GM23338 (cell line): ENCODE measurements at regions not wholly inside any gene's neighbourhood (a gene's known extent, or its start where the extent isn't known, plus 50 kb on each side); places are given as distances from the start of the nearest gene placed in this dataset.

ENCODE experiments used
- ATAC-seq: fragments of 200-7000 bp; cut with Tn5 transposase; 3 replicates; pipeline ENCODE4 v1.9.1; 2020
- DNase-seq: peaks from one replicate; pipeline ENCODE4 v3.0.0-alpha.2; 2015; ENCODE audit warnings: low spot score
- H2AFZ ChIP-seq: fragments of 200-600 bp; sonication (generic); 2 replicates; pipeline ENCODE4 v1.8.0; 2016; ENCODE audit warnings: antibody characterized with exemption, mild to moderate bottlenecking, moderate library complexity
- H3F3A ChIP-seq: fragments of 200-600 bp; sonication (generic); replicated peaks from 2 replicates; pipeline ENCODE4 v1.8.0; 2017; ENCODE audit warnings: antibody characterized with exemption, mixed run types, low read depth
- H3K27ac ChIP-seq: fragments of 200-600 bp; sonication (generic); 2 replicates; pipeline ENCODE4 v1.6.1; 2016; ENCODE audit warnings: low read depth
- H3K27me3 ChIP-seq: fragments of 200-600 bp; sonication (generic); 2 replicates; pipeline ENCODE4 v1.8.0; 2016; ENCODE audit warnings: mild to moderate bottlenecking, mixed run types, moderate library complexity; ENCODE audit not compliant: insufficient read depth
- H3K36me3 ChIP-seq: fragments of 200-600 bp; sonication (generic); 2 replicates; pipeline ENCODE4 v1.8.0; 2016; ENCODE audit warnings: mild to moderate bottlenecking; ENCODE audit not compliant: insufficient read depth
- H3K4me1 ChIP-seq: fragments of 200-600 bp; sonication (generic); 2 replicates; pipeline ENCODE4 v1.8.0; 2016; ENCODE audit warnings: mild to moderate bottlenecking, moderate library complexity; ENCODE audit not compliant: insufficient read depth
- H3K4me2 ChIP-seq: fragments of 200-600 bp; sonication (generic); 2 replicates; pipeline ENCODE4 v1.7.1; 2017; ENCODE audit warnings: mixed run types
- H3K4me3 ChIP-seq: fragments of 200-600 bp; sonication (generic); 2 replicates; pipeline ENCODE4 v1.6.1; 2016; ENCODE audit warnings: mixed run types
- H3K79me2 ChIP-seq: fragments of 200-600 bp; sonication (generic); replicated peaks from 2 replicates; pipeline ENCODE4 v1.8.0; 2017; ENCODE audit warnings: mild to moderate bottlenecking; ENCODE audit not compliant: insufficient read depth
- H3K9me2 ChIP-seq: fragments of 200-600 bp; sonication (generic); 2 replicates; pipeline ENCODE4 v1.8.0; 2017; ENCODE audit not compliant: insufficient read depth
- H4K20me1 ChIP-seq: fragments of 200-600 bp; sonication (generic); replicated peaks from 2 replicates; pipeline ENCODE4 v1.8.0; 2017; ENCODE audit warnings: mild to moderate bottlenecking; ENCODE audit not compliant: insufficient read depth
- H3K27ac Mint-ChIP-seq: 2 replicates; pipeline ENCODE4 v1.8.0; 2020; ENCODE audit warnings: inconsistent platforms, mild to moderate bottlenecking, moderate library complexity, mixed read lengths
- H3K27me3 Mint-ChIP-seq: 3 replicates; pipeline ENCODE4 v1.8.0; 2022; ENCODE audit warnings: low read depth, mild to moderate bottlenecking, moderate library complexity, mixed read lengths, inconsistent platforms; ENCODE audit not compliant: insufficient read depth, poor library complexity
- H3K36me3 Mint-ChIP-seq: 3 replicates; pipeline ENCODE4 v1.8.0; 2021; ENCODE audit warnings: low read depth, mild to moderate bottlenecking, inconsistent platforms, moderate library complexity, mixed read lengths
- H3K4me1 Mint-ChIP-seq: 3 replicates; pipeline ENCODE4 v1.8.0; 2020; ENCODE audit warnings: mild to moderate bottlenecking, inconsistent platforms, mixed read lengths
- H3K4me3 Mint-ChIP-seq: 3 replicates; pipeline ENCODE4 v1.8.0; 2021; ENCODE audit warnings: moderate library complexity, mild to moderate bottlenecking, inconsistent platforms, mixed read lengths
- H3K9me3 Mint-ChIP-seq: 3 replicates; pipeline ENCODE4 v1.8.0; 2020; ENCODE audit warnings: moderate library complexity, mild to moderate bottlenecking, inconsistent platforms, mixed read lengths
- CREB1 ChIP-seq: fragments of 250-450 bp; sonication (Bioruptor Pico); IDR thresholded peaks from 2 replicates; pipeline ENCODE4 v1.5.0; 2020; ENCODE audit warnings: low read depth, mild to moderate bottlenecking, moderate library complexity
- CTCF ChIP-seq, 2 experiments: fragments of 200-600 bp in 1 of 2; sonication (generic) in 1 of 2; conservative IDR thresholded peaks; 2 replicates each; pipeline versions ENCODE4 v1.5.1 to v1.6.1; 2016 to 2017; ENCODE audit warnings: antibody characterized with exemption in 2 of 2, low read depth in 2 of 2, mild to moderate bottlenecking in 2 of 2, moderate library complexity in 1 of 2
- EZH2 ChIP-seq: fragments of 200-600 bp; sonication (generic); IDR thresholded peaks from one replicate; pipeline ENCODE4 v1.8.0; 2017; ENCODE audit warnings: antibody characterized with exemption, mild to moderate bottlenecking, low read depth; ENCODE audit not compliant: unreplicated experiment
- EZH2phosphoT487 ChIP-seq: fragments of 200-600 bp; sonication (generic); IDR thresholded peaks from one replicate; pipeline ENCODE4 v1.8.1; 2018; ENCODE audit warnings: antibody characterized with exemption; ENCODE audit not compliant: unreplicated experiment
- JUNB ChIP-seq: IDR thresholded peaks from one replicate; pipeline ENCODE4 v1.6.1; 2016; ENCODE audit warnings: antibody characterized with exemption; ENCODE audit not compliant: unreplicated experiment
- NANOG ChIP-seq: IDR thresholded peaks from 2 replicates; pipeline ENCODE4 v1.6.1; 2016; ENCODE audit warnings: antibody characterized with exemption, borderline replicate concordance
- POLR2AphosphoS5 ChIP-seq: IDR thresholded peaks from 2 replicates; pipeline ENCODE4 v1.6.1; 2016; ENCODE audit warnings: antibody characterized with exemption, low read depth
- STAT1 ChIP-seq: IDR thresholded peaks from one replicate; pipeline ENCODE4 v1.6.1; 2016; ENCODE audit warnings: antibody characterized with exemption; ENCODE audit not compliant: unreplicated experiment
- ZNF114 ChIP-seq: fragments of 250-450 bp; sonication (Bioruptor Pico); IDR thresholded peaks from 2 replicates; pipeline ENCODE4 v1.5.0; 2020; ENCODE audit warnings: mild to moderate bottlenecking, moderate library complexity
- ZNF331 ChIP-seq: fragments of 250-450 bp; sonication (Bioruptor Pico); IDR thresholded peaks from 2 replicates; pipeline ENCODE4 v1.5.0; 2020; ENCODE audit warnings: low read depth, mild to moderate bottlenecking, moderate library complexity
- ZNF462 ChIP-seq: fragments of 250-450 bp; sonication (Bioruptor Pico); IDR thresholded peaks from 2 replicates; pipeline ENCODE4 v1.5.0; 2020; ENCODE audit warnings: mild to moderate bottlenecking, moderate library complexity
- TF ChIP-seq, protein P1 (sequence below): IDR thresholded peaks from 2 replicates; pipeline ENCODE4 v1.6.1; 2016; ENCODE audit warnings: antibody characterized with exemption
- TF ChIP-seq, protein P2 (sequence below): IDR thresholded peaks from one replicate; pipeline ENCODE4 v1.6.1; 2018; ENCODE audit warnings: antibody characterized with exemption; ENCODE audit not compliant: unreplicated experiment

GRCh38 chr7:17490825-17491224 lies 192.4 kb downstream of the AHR start:
- H3K27ac ChIP-seq, result no peak overlapping the region
- H3K36me3 ChIP-seq, result no peaks in the 10 kb centered on the region
- no peak overlapping the region for H3K4me2 ChIP-seq
- peaks cover 7% of the 10 kb centered on the region for H3K9me2 ChIP-seq
- H3K27me3 Mint-ChIP-seq, result peaks cover 2% of the 10 kb centered on the region
- H3K79me2 ChIP-seq, result no peaks in the 10 kb centered on the region
- no peak overlapping the region for H3K27ac Mint-ChIP-seq
- DNase-seq (no peak), ATAC-seq (no peak)
- H2AFZ ChIP-seq, result no peak overlapping the region
- H3K4me1 Mint-ChIP-seq, result peaks cover 22% of the 10 kb centered on the region
- H3K4me1 ChIP-seq, result peaks cover 9% of the 10 kb centered on the region; the same call in 1 of the 2 replicates
- no peaks in the 10 kb centered on the region for H3K36me3 Mint-ChIP-seq
- no peaks in the 10 kb centered on the region for H3F3A ChIP-seq
- no peak overlapping the region for H3K4me3 Mint-ChIP-seq
- no peak overlapping the region for H3K4me3 ChIP-seq
- H3K9me3 Mint-ChIP-seq, result no peaks in the 10 kb centered on the region
- H3K27me3 ChIP-seq, result no peaks in the 10 kb centered on the region
- no peak for TF ChIP-seq ZNF114 (CRISPR knock-in tag)
- TF ChIP-seq, protein P1, sequence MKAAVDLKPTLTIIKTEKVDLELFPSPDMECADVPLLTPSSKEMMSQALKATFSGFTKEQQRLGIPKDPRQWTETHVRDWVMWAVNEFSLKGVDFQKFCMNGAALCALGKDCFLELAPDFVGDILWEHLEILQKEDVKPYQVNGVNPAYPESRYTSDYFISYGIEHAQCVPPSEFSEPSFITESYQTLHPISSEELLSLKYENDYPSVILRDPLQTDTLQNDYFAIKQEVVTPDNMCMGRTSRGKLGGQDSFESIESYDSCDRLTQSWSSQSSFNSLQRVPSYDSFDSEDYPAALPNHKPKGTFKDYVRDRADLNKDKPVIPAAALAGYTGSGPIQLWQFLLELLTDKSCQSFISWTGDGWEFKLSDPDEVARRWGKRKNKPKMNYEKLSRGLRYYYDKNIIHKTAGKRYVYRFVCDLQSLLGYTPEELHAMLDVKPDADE, result no peak
- TF ChIP-seq POLR2AphosphoS5, result no peak
- no peak for TF ChIP-seq ZNF462 (CRISPR knock-in tag)
- TF ChIP-seq CTCF (conservative IDR thresholded peaks at IDR 0.05; ENCODE audit: low read depth in 2 of 2), result no peak
- TF ChIP-seq JUNB, result no peak
- TF ChIP-seq NANOG, result no peak
- no peak for TF ChIP-seq ZNF331 (CRISPR knock-in tag)
- no peak for TF ChIP-seq EZH2phosphoT487
- no peak for TF ChIP-seq STAT1
- TF ChIP-seq EZH2, result no peak
- no peak for TF ChIP-seq CREB1 (CRISPR knock-in tag)
- TF ChIP-seq, protein P2, sequence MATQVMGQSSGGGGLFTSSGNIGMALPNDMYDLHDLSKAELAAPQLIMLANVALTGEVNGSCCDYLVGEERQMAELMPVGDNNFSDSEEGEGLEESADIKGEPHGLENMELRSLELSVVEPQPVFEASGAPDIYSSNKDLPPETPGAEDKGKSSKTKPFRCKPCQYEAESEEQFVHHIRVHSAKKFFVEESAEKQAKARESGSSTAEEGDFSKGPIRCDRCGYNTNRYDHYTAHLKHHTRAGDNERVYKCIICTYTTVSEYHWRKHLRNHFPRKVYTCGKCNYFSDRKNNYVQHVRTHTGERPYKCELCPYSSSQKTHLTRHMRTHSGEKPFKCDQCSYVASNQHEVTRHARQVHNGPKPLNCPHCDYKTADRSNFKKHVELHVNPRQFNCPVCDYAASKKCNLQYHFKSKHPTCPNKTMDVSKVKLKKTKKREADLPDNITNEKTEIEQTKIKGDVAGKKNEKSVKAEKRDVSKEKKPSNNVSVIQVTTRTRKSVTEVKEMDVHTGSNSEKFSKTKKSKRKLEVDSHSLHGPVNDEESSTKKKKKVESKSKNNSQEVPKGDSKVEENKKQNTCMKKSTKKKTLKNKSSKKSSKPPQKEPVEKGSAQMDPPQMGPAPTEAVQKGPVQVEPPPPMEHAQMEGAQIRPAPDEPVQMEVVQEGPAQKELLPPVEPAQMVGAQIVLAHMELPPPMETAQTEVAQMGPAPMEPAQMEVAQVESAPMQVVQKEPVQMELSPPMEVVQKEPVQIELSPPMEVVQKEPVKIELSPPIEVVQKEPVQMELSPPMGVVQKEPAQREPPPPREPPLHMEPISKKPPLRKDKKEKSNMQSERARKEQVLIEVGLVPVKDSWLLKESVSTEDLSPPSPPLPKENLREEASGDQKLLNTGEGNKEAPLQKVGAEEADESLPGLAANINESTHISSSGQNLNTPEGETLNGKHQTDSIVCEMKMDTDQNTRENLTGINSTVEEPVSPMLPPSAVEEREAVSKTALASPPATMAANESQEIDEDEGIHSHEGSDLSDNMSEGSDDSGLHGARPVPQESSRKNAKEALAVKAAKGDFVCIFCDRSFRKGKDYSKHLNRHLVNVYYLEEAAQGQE, result no peak
- no peaks in the 10 kb centered on the region for H4K20me1 ChIP-seq
